NCI-H2227 (cell line): ENCODE measurements at regions not wholly inside any gene's neighbourhood (a gene's known extent, or its start where the extent isn't known, plus 50 kb on each side); places are given as distances from the start of the nearest gene placed in this dataset.
"Not testable (repeated sequence)": the region's sequence is repeated elsewhere in the genome, so short reads cannot be mapped to it uniquely, and the experiment has no call there.

Experiments
- DNase-seq: peaks from one replicate; lab custom pipeline; 2025; ENCODE audit not compliant: unreplicated experiment; lab: John Stamatoyannopoulos, UW

DNA sequence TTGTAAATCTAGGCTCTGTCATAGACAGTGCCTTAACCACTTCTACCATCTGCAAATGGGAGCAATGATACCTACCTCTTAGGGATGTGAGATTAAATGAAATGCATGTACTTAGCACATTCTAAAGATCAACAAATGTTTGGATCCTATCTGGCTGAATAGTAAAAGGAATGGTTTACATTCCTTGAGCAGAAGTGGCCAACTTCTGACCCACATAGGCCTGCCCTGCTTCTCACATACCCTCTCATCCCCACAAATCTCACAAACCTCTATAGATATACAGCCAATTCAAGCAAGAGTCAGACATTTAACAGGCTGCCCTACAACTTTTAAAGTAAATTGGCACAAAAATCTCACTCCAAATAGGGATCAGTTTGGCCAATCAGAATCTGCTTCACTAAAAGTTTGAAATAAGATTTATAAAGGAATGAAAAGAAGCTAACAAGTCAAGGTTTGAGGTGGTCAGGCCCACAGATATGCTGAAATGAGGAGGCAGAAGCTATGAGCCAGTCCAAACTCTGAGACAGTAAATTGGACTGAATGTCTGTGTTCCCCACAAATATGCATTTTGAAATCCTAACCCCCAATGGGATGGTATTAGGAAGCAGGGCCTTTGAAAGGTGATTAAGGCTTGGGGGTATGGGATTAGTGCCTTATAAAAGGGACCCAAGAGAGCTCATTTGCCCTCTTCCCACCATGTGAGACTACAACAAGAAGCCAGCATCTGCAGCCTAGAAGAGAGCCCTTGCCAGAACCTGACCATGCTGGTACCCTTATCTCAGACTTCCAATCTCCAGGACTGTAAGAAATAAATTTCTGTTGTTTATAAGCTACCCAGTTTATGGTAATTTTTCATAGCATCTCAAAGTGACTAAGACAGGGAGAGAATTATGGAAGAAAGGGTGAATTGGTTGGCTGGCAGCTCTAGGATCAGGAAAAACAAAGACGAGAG, 227.8 kb upstream of the RBMS1 start:
- no peak for DNase-seq

GRCh38 chr2:160726046-160726445, 232.4 kb upstream of the RBMS1 start:
- DNase-seq: no peak

- no peak for DNase-seq
Measured at GRCh38 chr2:160730296-160730995, 236.8 kb upstream of the RBMS1 start.

- no peak for DNase-seq
Measured at GRCh38 chr2:160731415-160731814, 237.8 kb upstream of the RBMS1 start.

DNA sequence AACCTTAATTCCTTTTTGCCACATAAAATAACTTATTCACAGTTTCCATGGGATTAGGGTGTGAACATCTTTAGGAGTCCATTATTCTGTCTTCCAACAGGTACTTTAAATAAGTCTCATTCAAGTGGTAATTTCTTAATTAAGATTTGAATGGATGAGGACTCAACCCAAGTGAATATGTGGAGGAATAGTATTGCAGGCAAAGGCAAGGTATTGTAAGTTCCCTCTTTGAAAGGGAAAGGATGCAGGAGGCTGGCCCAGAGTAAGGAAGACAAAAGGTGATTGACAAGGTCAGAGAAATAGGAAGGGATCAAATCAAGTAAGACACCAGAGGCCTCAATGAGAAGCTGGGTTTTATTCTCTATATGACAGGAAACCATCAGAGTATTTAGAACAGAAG, 238.2 kb upstream of the RBMS1 start:
- no peak for DNase-seq

GRCh38 chr2:160735696-160736095, 242.1 kb upstream of the RBMS1 start:
- DNase-seq: no peak

- DNase-seq: no peak
Measured at GRCh38 chr2:160736148-160737028, 242.8 kb upstream of the RBMS1 start.

DNA sequence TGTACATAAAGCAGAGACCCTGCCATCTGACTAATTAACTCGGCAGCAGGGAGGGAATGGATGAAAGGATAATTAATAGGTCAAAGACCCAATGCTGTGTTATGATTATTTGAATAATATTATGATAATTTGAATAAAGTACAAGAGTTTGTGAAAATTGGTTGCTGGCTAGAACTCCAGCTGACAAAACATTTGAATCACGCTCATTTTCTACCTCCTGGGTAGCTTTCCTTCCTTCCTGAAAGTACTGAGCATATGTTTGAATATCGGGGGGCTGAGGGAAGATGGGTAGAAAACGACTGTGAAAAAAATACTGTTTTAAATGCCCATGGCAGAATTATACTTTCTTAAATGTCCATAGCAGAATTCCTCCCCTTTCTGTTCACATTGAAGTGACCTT, 243.6 kb upstream of the RBMS1 start:
- DNase-seq: no peak

DNA sequence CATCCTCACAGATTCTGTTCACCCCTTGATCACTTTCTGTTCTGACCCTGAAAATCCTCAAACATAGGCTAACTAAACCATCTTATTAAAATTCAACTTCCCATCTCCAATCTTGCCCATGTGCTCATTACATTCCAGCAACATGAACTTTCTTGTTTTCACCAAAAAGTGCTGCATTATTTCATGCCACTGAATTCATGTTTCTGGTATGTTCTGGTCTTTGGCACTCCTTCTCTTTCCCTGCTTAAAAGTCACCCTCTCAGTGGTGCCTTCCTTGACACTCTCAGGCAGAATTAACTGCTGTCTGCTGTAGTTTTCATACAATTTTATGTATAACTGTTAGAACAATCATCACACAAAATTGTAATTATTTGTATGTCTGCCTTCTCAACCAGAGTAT, 247.7 kb upstream of the RBMS1 start:
- no peak for DNase-seq

DNA sequence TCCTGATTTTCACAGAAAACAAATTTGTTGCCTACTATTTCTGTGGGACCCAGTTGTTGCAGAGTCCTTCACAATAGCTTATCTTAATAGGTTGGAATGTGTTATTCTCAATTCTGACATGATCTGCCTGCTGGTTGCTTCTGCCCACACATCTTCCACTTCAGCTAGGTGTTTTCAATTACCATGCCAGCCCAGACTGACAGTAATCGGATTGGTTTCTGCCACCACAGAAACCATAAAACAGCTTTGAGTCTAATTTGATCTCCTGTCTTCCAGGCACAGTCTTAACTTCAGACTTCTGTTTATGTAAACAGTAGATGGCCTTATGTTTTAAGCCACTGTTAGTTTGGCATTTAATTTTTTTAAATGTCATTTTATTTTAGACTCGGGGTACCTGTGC, 248.2 kb upstream of the RBMS1 start:
- DNase-seq: peak; percentile 44

- no peak for DNase-seq
Measured at GRCh38 chr2:160742667-160743066, 249.1 kb upstream of the RBMS1 start.

GRCh38 chr2:160747501-160748170, 254.0 kb upstream of the RBMS1 start:
- no peak for DNase-seq

- DNase-seq: no peak
Measured at GRCh38 chr2:160751021-160751420, 257.4 kb upstream of the RBMS1 start.

GRCh38 chr2:160752475-160753330, 259.1 kb upstream of the RBMS1 start:
- no peak for DNase-seq

DNA sequence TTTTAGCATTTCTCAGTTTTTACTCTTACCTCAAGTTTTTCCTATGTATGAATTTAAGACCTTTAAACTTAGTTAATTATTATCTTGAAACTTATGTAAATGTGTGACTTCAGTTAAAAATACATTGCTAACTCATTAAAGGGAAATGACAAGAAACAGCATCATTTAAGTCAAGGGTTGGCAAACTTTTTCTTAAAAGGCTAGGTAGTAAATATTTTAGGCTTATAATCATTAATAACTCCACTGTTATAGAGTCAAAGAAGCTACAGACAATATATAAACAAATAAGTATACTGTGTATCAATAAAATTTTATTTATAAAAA, 259.7 kb upstream of the RBMS1 start:
- no peak for DNase-seq

- no peak for DNase-seq
Measured at GRCh38 chr2:160753960-160754359, 260.4 kb upstream of the RBMS1 start.

GRCh38 chr2:160756481-160756880, 262.9 kb upstream of the RBMS1 start:
- DNase-seq: no peak

- not testable (repeated sequence) for DNase-seq
Measured at GRCh38 chr2:160762493-160763128, 269.0 kb upstream of the RBMS1 start.

DNA sequence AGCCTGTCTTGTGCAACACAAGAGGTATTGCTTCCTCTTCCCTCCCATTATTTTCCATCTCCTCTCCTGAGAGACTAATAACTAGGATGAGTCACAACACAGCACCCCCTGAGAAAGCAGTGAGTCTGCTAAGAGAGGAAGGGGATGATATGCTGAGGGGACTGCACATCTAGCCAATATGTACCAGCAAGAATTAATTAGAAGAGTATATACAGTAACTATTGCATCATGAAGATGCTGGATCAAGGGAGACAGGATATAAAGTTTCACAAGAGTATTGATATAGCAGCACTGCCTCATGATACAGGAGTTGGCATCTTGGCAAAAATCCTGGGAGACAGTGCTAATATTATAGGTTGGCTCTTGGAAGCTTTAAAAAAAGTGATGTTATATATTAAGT, 289.9 kb upstream of the RBMS1 start:
- DNase-seq: no peak

DNA sequence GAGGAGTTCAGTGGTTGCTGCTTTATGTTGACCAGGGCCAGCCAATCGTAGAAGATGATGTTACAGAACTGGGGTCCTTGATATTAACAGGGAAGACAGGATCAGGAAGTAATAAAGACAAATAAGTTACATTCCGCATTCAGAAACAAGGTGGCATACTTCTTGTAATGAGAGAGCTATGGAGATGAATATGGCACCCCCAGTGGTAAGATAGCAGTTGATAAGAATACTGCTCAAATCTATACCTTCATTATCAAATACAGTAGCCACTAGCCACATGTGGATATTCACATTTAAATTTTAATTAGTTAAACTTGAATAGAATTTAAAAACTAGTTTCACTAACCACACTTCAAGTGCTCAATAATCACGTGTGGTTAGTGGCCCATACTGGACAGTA, 290.4 kb upstream of the RBMS1 start:
- no peak for DNase-seq
